ENCODE measurements at regions not wholly inside any gene's neighbourhood (a gene's known extent, or its start where the extent isn't known, plus 50 kb on each side); places are given as distances from the start of the nearest gene placed in this dataset.

GRCh38 chr12:39065455-39065854 is 160.1 kb upstream of the CPNE8 start:
- Histone ChIP-seq H3K9me2 (ENCODE audit: insufficient read depth) (no peaks in the 10 kb centered on the region), H2AFZ (ENCODE audit: low read depth, low read length, poor library complexity, severe bottlenecking) (no peak overlapping the region), H3K79me2 (ENCODE audit: insufficient read depth, low read length) (no peaks in the 10 kb centered on the region), H3K27ac (ENCODE audit: low read depth, low read length) (no peak overlapping the region), H4K20me1 (ENCODE audit: insufficient read depth) (no peaks in the 10 kb centered on the region), H3K9me3 (ENCODE audit: control insufficient read depth in 1 of 2, insufficient read depth in 1 of 2, low read depth in 1 of 2, low read length in 2 of 2) (no peaks in the 10 kb centered on the region), H3K4me1 (ENCODE audit: control insufficient read depth in 1 of 2, insufficient read depth in 2 of 2, low read length in 2 of 2) (no peaks in the 10 kb centered on the region), H3K4me2 (ENCODE audit: low read length) (no peak overlapping the region), H3K9ac (ENCODE audit: low read length) (no peak overlapping the region), H3K27me3 (ENCODE audit: insufficient read depth, low read length) (no peaks in the 10 kb centered on the region), H3K36me3 (ENCODE audit: control insufficient read depth in 1 of 2, insufficient read depth in 2 of 2, low read length in 2 of 2) (no peaks in the 10 kb centered on the region), H3K4me3 (replicated peaks in 1 of 2; ENCODE audit: low read depth in 1 of 2, low read length in 2 of 2) (no peak overlapping the region)
- TF ChIP-seq TCF7L2 (IDR thresholded peaks at IDR 0.05; ENCODE audit: borderline replicate concordance, extremely low read depth, insufficient read depth, insufficient read length) (no peak), ZBTB33 (IDR thresholded peaks at IDR 0.05; ENCODE audit: extremely low read depth, insufficient replicate concordance, low read length) (no peak), ATF3 (IDR thresholded peaks at IDR 0.05) (no peak), ZNF274 (IDR thresholded peaks at IDR 0.05; ENCODE audit: low read depth, low read length) (no peak)
- intact Hi-C loops (cut with micrococcal nuclease): no loop called here
- BruUV-seq (replicated peaks): no TSS peak
- POLR2A ChIA-PET: no interaction called here
- DNase-seq (ENCODE audit: low read depth, low spot score) (no peak), ATAC-seq (no peak)
- CTCF ChIA-PET: no interaction called here
- RAD21 ChIA-PET (ENCODE audit: low non-redundant PET in 1 of 2, low total read pairs in 2 of 2, uncharacterized antibody in 2 of 2, unreplicated experiment in 2 of 2): no interaction called here

- Histone ChIP-seq H3K79me2 (ENCODE audit: insufficient read depth, low read length) (no peaks in the 10 kb centered on the region), H3K9me3 (ENCODE audit: control insufficient read depth in 1 of 2, insufficient read depth in 1 of 2, low read depth in 1 of 2, low read length in 2 of 2) (no peaks in the 10 kb centered on the region), H3K27me3 (ENCODE audit: insufficient read depth, low read length) (no peaks in the 10 kb centered on the region), H3K36me3 (ENCODE audit: control insufficient read depth in 1 of 2, insufficient read depth in 2 of 2, low read length in 2 of 2) (no peaks in the 10 kb centered on the region), H3K9me2 (ENCODE audit: insufficient read depth) (no peaks in the 10 kb centered on the region), H4K20me1 (ENCODE audit: insufficient read depth) (no peaks in the 10 kb centered on the region), H3K4me1 (ENCODE audit: control insufficient read depth in 1 of 2, insufficient read depth in 2 of 2, low read length in 2 of 2) (no peaks in the 10 kb centered on the region), H3K4me2 (ENCODE audit: low read length) (no peak overlapping the region), H2AFZ (ENCODE audit: low read depth, low read length, poor library complexity, severe bottlenecking) (no peak overlapping the region), H3K27ac (ENCODE audit: low read depth, low read length) (no peak overlapping the region), H3K4me3 (replicated peaks in 1 of 2; ENCODE audit: low read depth in 1 of 2, low read length in 2 of 2) (no peak overlapping the region), H3K9ac (ENCODE audit: low read length) (no peak overlapping the region)
- intact Hi-C loops (cut with micrococcal nuclease): no loop called here
- ChIA-PET CTCF (no interaction called here), RAD21 (ENCODE audit: low non-redundant PET in 1 of 2, low total read pairs in 2 of 2, uncharacterized antibody in 2 of 2, unreplicated experiment in 2 of 2) (no interaction called here), POLR2A (no interaction called here)
- BruUV-seq (replicated peaks): no TSS peak
- no peak for DNase-seq (ENCODE audit: low read depth, low spot score)
- ATAC-seq: no peak
- TF ChIP-seq JUND (IDR thresholded peaks at IDR 0.05) (no peak), CEBPB (IDR thresholded peaks at IDR 0.05; ENCODE audit: low read depth) (no peak), REST (IDR thresholded peaks at IDR 0.05; ENCODE audit: low read depth) (no peak), MAX (IDR thresholded peaks at IDR 0.05) (no peak), POLR2A (IDR thresholded peaks at IDR 0.05; ENCODE audit: borderline replicate concordance, extremely low read depth, insufficient read depth, insufficient read length) (no peak), SRF (IDR thresholded peaks at IDR 0.05; ENCODE audit: low read depth) (no peak), CTCF (IDR thresholded peaks at IDR 0.05 in 2 of 3, conservative IDR thresholded peaks at IDR 0.05 in 1 of 3; ENCODE audit: borderline replicate concordance in 1 of 3, insufficient read depth in 1 of 3, low read depth in 2 of 3, low read length in 2 of 3) (no peak), ELF1 (IDR thresholded peaks at IDR 0.05; ENCODE audit: borderline replicate concordance, low read depth) (no peak), ATF3 (IDR thresholded peaks at IDR 0.05) (no peak), CBX3 (IDR thresholded peaks at IDR 0.05; ENCODE audit: low read depth) (no peak)
Measured at GRCh38 chr12:39064708-39065107, 159.3 kb upstream of the CPNE8 start.
